Kidney (tissue), 13 donors: ENCODE measurements at regions not wholly inside any gene's neighbourhood (a gene's known extent, or its start where the extent isn't known, plus 50 kb on each side); places are given as distances from the start of the nearest gene placed in this dataset.

Experiments
- DNase-seq, 5 donors: peaks; one replicate each; pipeline ENCODE4 v3.0.0-alpha.2; 2013 to 2020
- FAIRE-seq: peaks from 2 replicates; lab custom pipeline; 2012; peaks lifted over from hg19 to GRCh38; lab: Jason Lieb, UNC
- H3K27ac ChIP-seq, 2 donors: one replicate each; pipeline ENCODE4 v1.7.0; 2013; ENCODE audit warnings: low read depth in 2 of 2, low read length in 2 of 2, inconsistent platforms in 1 of 2
- H3K27me3 ChIP-seq: one replicate; pipeline ENCODE4 v1.7.1; 2013; ENCODE audit warnings: low read length, inconsistent platforms; ENCODE audit not compliant: control insufficient read depth, insufficient read depth
- H3K36me3 ChIP-seq, 3 donors: one replicate each; pipeline versions ENCODE4 v1.7.0 to v1.7.1; 2013; ENCODE audit warnings: low read length in 3 of 3, control low read depth in 1 of 3, inconsistent platforms in 1 of 3; ENCODE audit not compliant: insufficient read depth in 3 of 3, control insufficient read depth in 2 of 3
- H3K4me1 ChIP-seq, 3 donors: one replicate each; pipeline versions ENCODE4 v1.7.0 to v1.7.1; 2013; ENCODE audit warnings: low read length in 3 of 3, inconsistent platforms in 1 of 3, low read depth in 1 of 3; ENCODE audit not compliant: control insufficient read depth in 2 of 3, insufficient read depth in 2 of 3
- H3K4me3 ChIP-seq, 3 donors: one replicate each; pipeline versions ENCODE4 v1.7.0 to v1.8.1; 2013; ENCODE audit warnings: low read length in 3 of 3, control low read depth in 1 of 3, inconsistent platforms in 1 of 3
- H3K9ac ChIP-seq, 3 donors: one replicate each; pipeline versions ENCODE4 v1.7.0 to v1.7.1; 2013; ENCODE audit warnings: low read length in 3 of 3, control low read depth in 1 of 3, inconsistent platforms in 1 of 3
- H3K9me3 ChIP-seq, 3 donors: one replicate each; pipeline versions ENCODE4 v1.7.0 to v1.7.1; 2013; ENCODE audit warnings: low read length in 3 of 3, control low read depth in 1 of 3, inconsistent platforms in 1 of 3; ENCODE audit not compliant: control insufficient read depth in 2 of 3, insufficient read depth in 1 of 3
- CTCF ChIP-seq: IDR thresholded peaks from 3 replicates; pipeline ENCODE4 v1.5.1; 2012; ENCODE audit warnings: mild to moderate bottlenecking, moderate library complexity, borderline replicate concordance; ENCODE audit not compliant: insufficient read depth; ENCODE audit errors: extremely low read depth
- intact Hi-C: fragments of 100-400 bp; cut with DNase I; formaldehyde crosslinking; loops from one replicate; pipeline ENCODE4 v1.11.1; 2022
- donor health status: control.
- donor health status: control.
- donor health status: control.
- donor health status: control.
- donor health status: control.
- donor health status: DM: yes; HTN: yes; CAD: no.
- donor health status: Normal renal cell carcinoma (clear cell type).

DNA sequence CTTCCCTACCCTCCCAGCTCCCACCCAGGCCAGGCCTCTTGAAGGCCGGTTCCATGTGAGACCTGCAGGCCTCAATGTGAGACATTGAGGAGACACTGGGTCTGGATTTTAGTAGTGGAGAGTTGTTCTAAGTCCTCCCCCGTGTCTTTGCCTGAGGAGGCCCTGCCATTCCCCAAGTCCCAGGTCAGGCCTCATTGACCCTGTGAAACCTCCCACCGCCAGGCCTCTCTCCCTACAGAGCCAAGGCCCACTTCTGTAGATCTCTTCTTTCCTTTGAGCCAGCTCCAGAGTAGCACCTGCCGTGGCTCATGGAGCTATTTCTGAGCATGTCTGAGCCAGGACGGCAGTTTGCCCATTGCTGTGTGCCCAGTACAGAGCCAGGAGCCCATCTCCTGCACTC lies 1419.6 kb downstream of the TBC1D22A start:
- DNase-seq (peak in 4 of 5 donors; percentile 58 to 60 (median 59)), FAIRE-seq (no peak)
- no peak overlapping the region for H3K27ac ChIP-seq
- H3K9ac ChIP-seq = no peak overlapping the region
- H3K4me1 ChIP-seq = no peaks in the 10 kb centered on the region
- intact Hi-C loops = no loop called here
- TF ChIP-seq CTCF = no peak
- H3K9me3 ChIP-seq = no peaks in the 10 kb centered on the region
- H3K27me3 ChIP-seq = no peaks in the 10 kb centered on the region
- no peaks in the 10 kb centered on the region for H3K36me3 ChIP-seq
- H3K4me3 ChIP-seq = no peak overlapping the region

GRCh38 chr22:48181263-48181955 lies 1419.0 kb downstream of the TBC1D22A start:
- Histone ChIP-seq H3K9ac (no peak overlapping the region), H3K9me3 (no peaks in the 10 kb centered on the region), H3K27ac (no peak overlapping the region), H3K36me3 (no peaks in the 10 kb centered on the region), H3K27me3 (no peaks in the 10 kb centered on the region), H3K4me3 (no peak overlapping the region), H3K4me1 (no peaks in the 10 kb centered on the region)
- DNase-seq = no peak
- no peak for FAIRE-seq
- no peak for TF ChIP-seq CTCF
- intact Hi-C loops = no loop called here

- FAIRE-seq = no peak
Observed at GRCh38 chr22:48180631-48181030, 1418.2 kb downstream of the TBC1D22A start.

More at GRCh38 chr22:48180631-48181030, 1418.2 kb downstream of the TBC1D22A start:
- Histone ChIP-seq H3K9me3 (no peaks in the 10 kb centered on the region), H3K9ac (no peak overlapping the region), H3K36me3 (no peaks in the 10 kb centered on the region), H3K27ac (no peak overlapping the region), H3K4me1 (no peaks in the 10 kb centered on the region), H3K4me3 (no peak overlapping the region), H3K27me3 (no peaks in the 10 kb centered on the region)
- intact Hi-C loops = no loop called here
- no peak for TF ChIP-seq CTCF
- DNase-seq = no peak
